HFF-Myc (cell line): ENCODE measurements at regions not wholly inside any gene's neighbourhood (a gene's known extent, or its start where the extent isn't known, plus 50 kb on each side); places are given as distances from the start of the nearest gene placed in this dataset.

ENCODE experiments used
- DNase-seq: peaks from one replicate; pipeline ENCODE4 v3.0.0-alpha.2; 2011; ENCODE audit warnings: low read depth; ENCODE audit errors: extremely low read depth
- H3K4me3 ChIP-seq: replicated peaks from 2 replicates; pipeline ENCODE4 v1.5.1; 2011; ENCODE audit warnings: low read depth, mild to moderate bottlenecking, control low read depth, low read length
- CTCF ChIP-seq: IDR thresholded peaks from 2 replicates; pipeline ENCODE4 v1.5.1; 2012; ENCODE audit warnings: mild to moderate bottlenecking, low read depth, low read length, control low read depth; ENCODE audit errors: missing control alignments

- no peak for TF ChIP-seq CTCF
- DNase-seq = no peak
- H3K4me3 ChIP-seq = no peak overlapping the region
Measured at GRCh38 chr12:88272456-88272855, 130.3 kb downstream of the TMTC3 start.

DNA sequence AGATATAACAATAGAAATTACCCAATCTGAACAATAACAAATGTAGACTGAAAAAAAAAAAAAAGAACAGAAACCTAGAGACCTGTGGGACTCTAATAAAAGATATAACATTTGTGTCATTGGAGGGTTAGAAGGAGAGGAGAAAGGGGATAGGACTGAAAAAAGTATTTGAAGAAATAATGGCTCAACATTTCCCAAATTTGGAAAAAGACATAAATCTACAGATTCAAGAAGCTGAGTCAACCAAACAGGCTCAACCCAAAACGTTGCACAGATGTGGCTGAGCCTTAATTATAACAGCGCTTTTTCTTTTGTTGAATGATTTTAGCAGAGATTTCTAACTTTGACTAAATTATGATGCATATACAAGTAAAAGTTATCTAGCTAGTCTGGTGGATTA lies 131.3 kb downstream of the TMTC3 start:
- H3K4me3 ChIP-seq = no peak overlapping the region
- no peak for TF ChIP-seq CTCF

GRCh38 chr12:88273875-88274274 lies 131.8 kb downstream of the TMTC3 start:
- no peak overlapping the region for H3K4me3 ChIP-seq
- no peak for DNase-seq
- TF ChIP-seq CTCF = no peak

More for the DNA sequence above, 131.3 kb downstream of the TMTC3 start:
- DNase-seq = no peak

GRCh38 chr12:88291498-88292131 lies 149.5 kb downstream of the TMTC3 start:
- DNase-seq = no peak
- no peak for TF ChIP-seq CTCF
- no peak overlapping the region for H3K4me3 ChIP-seq

- TF ChIP-seq CTCF = no peak
- no peak overlapping the region for H3K4me3 ChIP-seq
- DNase-seq = no peak
Measured at GRCh38 chr12:88298014-88298682, 156.0 kb downstream of the TMTC3 start.

- no peak overlapping the region for H3K4me3 ChIP-seq
- TF ChIP-seq CTCF = no peak
- DNase-seq = peak; percentile 14
Measured at GRCh38 chr12:88298761-88299242, 156.7 kb downstream of the TMTC3 start.
